DND-41 (cell line): ENCODE measurements at regions not wholly inside any gene's neighbourhood (a gene's known extent, or its start where the extent isn't known, plus 50 kb on each side); places are given as distances from the start of the nearest gene placed in this dataset.

Experiments
- ATAC-seq: fragments of 200-7000 bp; cut with Tn5 transposase; 3 replicates; pipeline ENCODE4 v1.9.1; 2021; ENCODE audit warnings: low read depth; ENCODE audit not compliant: insufficient read depth
- DNase-seq: peaks from one replicate; pipeline ENCODE4 v3.0.0-alpha.2; 2020
- H2AFZ ChIP-seq: 2 replicates; pipeline ENCODE4 v1.6.0; 2012; ENCODE audit warnings: low read depth, low read length
- H3K27ac ChIP-seq: 2 replicates; pipeline ENCODE4 v1.5.1; 2012; ENCODE audit warnings: low read length, inconsistent platforms
- H3K27me3 ChIP-seq: fragments of 200-600 bp; sonication (generic); 2 replicates; pipeline ENCODE4 v1.6.0; 2012; ENCODE audit warnings: low read length, mild to moderate bottlenecking, inconsistent platforms; ENCODE audit not compliant: insufficient read depth, poor library complexity
- H3K36me3 ChIP-seq: 2 replicates; pipeline ENCODE4 v1.5.1; 2012; ENCODE audit warnings: low read length, inconsistent platforms; ENCODE audit not compliant: insufficient read depth
- H3K4me1 ChIP-seq: 2 replicates; pipeline ENCODE4 v1.5.1; 2012; ENCODE audit warnings: mild to moderate bottlenecking, low read length; ENCODE audit not compliant: insufficient read depth
- H3K4me2 ChIP-seq: 2 replicates; pipeline ENCODE4 v1.6.0; 2012; ENCODE audit warnings: mild to moderate bottlenecking, moderate library complexity, low read length, inconsistent platforms; ENCODE audit not compliant: insufficient read depth
- H3K4me3 ChIP-seq, 2 experiments: fragments of 200-600 bp in 1 of 2; shearing (Covaris generic) in 1 of 2; 2 replicates each; pipeline ENCODE4 v1.5.1; 2012 to 2016; ENCODE audit warnings: inconsistent platforms in 2 of 2, low read length in 2 of 2, mild to moderate bottlenecking in 2 of 2, low read depth in 1 of 2, moderate library complexity in 1 of 2
- H3K79me2 ChIP-seq: 2 replicates; pipeline ENCODE4 v1.6.0; 2012; ENCODE audit warnings: low read length, inconsistent platforms; ENCODE audit not compliant: insufficient read depth
- H3K9ac ChIP-seq: 2 replicates; pipeline ENCODE4 v1.6.0; 2012; ENCODE audit warnings: low read depth, mild to moderate bottlenecking, inconsistent platforms, low read length, moderate library complexity
- H3K9me3 ChIP-seq: 2 replicates; pipeline ENCODE4 v1.5.1; 2012; ENCODE audit warnings: low read length, moderate library complexity, mild to moderate bottlenecking, inconsistent platforms; ENCODE audit not compliant: insufficient read depth, severe bottlenecking
- H4K20me1 ChIP-seq: 2 replicates; pipeline ENCODE4 v1.6.0; 2012; ENCODE audit warnings: low read length; ENCODE audit not compliant: insufficient read depth
- CTCF ChIP-seq: IDR thresholded peaks from 2 replicates; pipeline ENCODE4 v1.5.1; 2012; ENCODE audit warnings: borderline replicate concordance, low read length, moderate library complexity, mild to moderate bottlenecking; ENCODE audit not compliant: poor library complexity, severe bottlenecking; ENCODE audit errors: extremely low read depth
- EZH2 ChIP-seq: IDR thresholded peaks from 3 replicates; pipeline ENCODE4 v1.6.1; 2012; ENCODE audit warnings: borderline replicate concordance, low read depth, mild to moderate bottlenecking, moderate library complexity, low read length, inconsistent platforms; ENCODE audit not compliant: severe bottlenecking

- Histone ChIP-seq H3K27ac (no peak overlapping the region), H3K9ac (no peak overlapping the region), H3K4me3 (no peak overlapping the region), H3K9me3 (no peaks in the 10 kb centered on the region), H2AFZ (no peak overlapping the region), H3K4me2 (no peak overlapping the region), H3K27me3 (no peaks in the 10 kb centered on the region), H3K79me2 (no peaks in the 10 kb centered on the region), H4K20me1 (no peaks in the 10 kb centered on the region), H3K36me3 (no peaks in the 10 kb centered on the region), H3K4me1 (no peaks in the 10 kb centered on the region)
- no peak for TF ChIP-seq CTCF
- no peak for TF ChIP-seq EZH2
- DNase-seq (no peak), ATAC-seq (no peak)
These were observed 1198.9 kb upstream of the PCDH7 start for GRCh38 chr4:29521281-29521680.

- no peak for TF ChIP-seq EZH2
- TF ChIP-seq CTCF = no peak
- Histone ChIP-seq H3K27ac (no peak overlapping the region), H3K9ac (no peak overlapping the region), H2AFZ (no peak overlapping the region), H3K4me2 (no peak overlapping the region), H3K9me3 (peaks cover 1% of the 10 kb centered on the region), H3K4me3 (no peak overlapping the region), H3K4me1 (no peaks in the 10 kb centered on the region), H3K36me3 (no peaks in the 10 kb centered on the region), H3K27me3 (no peaks in the 10 kb centered on the region), H3K79me2 (no peaks in the 10 kb centered on the region), H4K20me1 (no peaks in the 10 kb centered on the region)
- no peak for DNase-seq
- no peak for ATAC-seq
These were observed 1183.4 kb upstream of the PCDH7 start for GRCh38 chr4:29536745-29537144.

DNA sequence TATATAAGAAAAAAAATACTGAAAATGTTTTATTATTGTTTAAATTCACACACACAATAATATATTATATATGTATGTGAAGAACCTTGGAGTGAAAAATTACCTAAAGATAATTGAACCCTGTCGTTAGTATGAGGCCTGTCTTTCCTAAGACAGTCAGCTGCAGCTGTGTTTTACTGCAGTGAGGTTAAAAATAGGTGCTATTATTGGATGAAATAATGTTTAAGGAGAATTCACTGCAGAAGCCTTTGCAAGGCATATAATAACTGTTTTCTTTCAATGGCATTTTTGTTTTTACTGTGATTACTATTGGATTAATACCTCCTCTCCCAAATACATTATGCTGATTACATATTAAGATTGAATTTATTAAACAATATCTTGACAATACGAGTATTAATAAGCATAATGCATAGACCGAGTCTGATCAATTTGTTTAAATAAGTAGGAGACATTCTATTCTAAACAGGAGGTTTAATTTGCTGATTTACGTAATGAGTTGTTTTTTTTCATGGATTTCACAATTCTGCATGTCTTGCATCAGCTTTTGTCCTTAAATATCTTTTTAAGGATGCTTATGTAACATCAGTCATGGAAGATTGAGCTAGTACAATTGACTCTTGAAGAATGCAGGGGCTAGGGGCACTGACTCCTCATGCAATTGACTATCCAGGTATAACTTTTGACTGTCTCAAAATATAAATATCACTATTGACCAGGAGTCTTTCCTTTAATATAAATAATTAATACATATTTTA is 1181.1 kb upstream of the PCDH7 start:
- Histone ChIP-seq H4K20me1 (no peaks in the 10 kb centered on the region), H3K4me2 (no peak overlapping the region), H3K27ac (no peak overlapping the region), H3K9ac (no peak overlapping the region), H3K79me2 (no peaks in the 10 kb centered on the region), H3K4me3 (no peak overlapping the region), H3K36me3 (no peaks in the 10 kb centered on the region), H3K4me1 (no peaks in the 10 kb centered on the region), H3K9me3 (peaks cover 6% of the 10 kb centered on the region), H2AFZ (no peak overlapping the region), H3K27me3 (no peaks in the 10 kb centered on the region)
- ATAC-seq (no peak), DNase-seq (no peak)
- no peak for TF ChIP-seq EZH2
- no peak for TF ChIP-seq CTCF
